Liver (tissue), 8 donors: ENCODE measurements at regions not wholly inside any gene's neighbourhood (a gene's known extent, or its start where the extent isn't known, plus 50 kb on each side); places are given as distances from the start of the nearest gene placed in this dataset.

Experiments
- DNase-seq: peaks from one replicate; pipeline ENCODE4 v3.0.0-alpha.2; 2017; ENCODE audit warnings: low spot score
- H3K27ac ChIP-seq, 2 donors: one replicate each; pipeline ENCODE4 v1.7.0; 2013; ENCODE audit warnings: inconsistent platforms in 2 of 2, low read length in 2 of 2, control low read depth in 1 of 2, low read depth in 1 of 2, mild to moderate bottlenecking in 1 of 2
- H3K27me3 ChIP-seq, 4 donors: one replicate each; pipeline versions ENCODE4 v1.6.1 to v1.7.0; 2013; ENCODE audit warnings: low read length in 3 of 4, inconsistent platforms in 1 of 4, mild to moderate bottlenecking in 1 of 4, moderate library complexity in 1 of 4; ENCODE audit not compliant: control insufficient read depth in 4 of 4, insufficient read depth in 4 of 4
- H3K36me3 ChIP-seq, 4 donors: one replicate each; pipeline versions ENCODE4 v1.6.1 to v1.7.0; 2013; ENCODE audit warnings: low read length in 3 of 4, mild to moderate bottlenecking in 3 of 4, low read depth in 1 of 4, moderate library complexity in 1 of 4; ENCODE audit not compliant: control insufficient read depth in 4 of 4, insufficient read depth in 3 of 4
- H3K4me1 ChIP-seq, 4 donors: one replicate each; pipeline versions ENCODE4 v1.6.1 to v1.7.0; 2013; ENCODE audit warnings: low read length in 3 of 4, mild to moderate bottlenecking in 3 of 4, moderate library complexity in 1 of 4; ENCODE audit not compliant: control insufficient read depth in 4 of 4, insufficient read depth in 4 of 4
- H3K4me3 ChIP-seq, 3 donors: one replicate each; pipeline versions ENCODE4 v1.6.1 to v1.7.0; 2013; ENCODE audit warnings: low read length in 3 of 3, control low read depth in 1 of 3, low read depth in 1 of 3, mild to moderate bottlenecking in 1 of 3
- H3K9ac ChIP-seq, 2 donors: one replicate each; pipeline ENCODE4 v1.7.0; 2013; ENCODE audit warnings: low read length in 2 of 2, mild to moderate bottlenecking in 2 of 2, moderate library complexity in 2 of 2, control low read depth in 1 of 2, low read depth in 1 of 2
- H3K9me3 ChIP-seq, 4 donors: one replicate each; pipeline versions ENCODE4 v1.6.1 to v1.7.0; 2013; ENCODE audit warnings: low read length in 3 of 4; ENCODE audit not compliant: control insufficient read depth in 4 of 4
- EGR1 ChIP-seq, 2 donors: IDR thresholded peaks; 2 replicates each; pipeline ENCODE4 v1.6.1; 2016 to 2018; ENCODE audit warnings: antibody characterized with exemption in 2 of 2, low read depth in 2 of 2
- GABPA ChIP-seq, 2 donors: IDR thresholded peaks in 1 of 2; conservative IDR thresholded peaks in 1 of 2; 2 replicates each; pipeline ENCODE4 v1.6.1; 2016; ENCODE audit warnings: antibody characterized with exemption in 2 of 2, mild to moderate bottlenecking in 1 of 2, moderate library complexity in 1 of 2
- HNF4A ChIP-seq, 2 donors: conservative IDR thresholded peaks; 2 replicates each; pipeline ENCODE4 v1.6.1; 2016; ENCODE audit warnings: antibody characterized with exemption in 2 of 2, mild to moderate bottlenecking in 2 of 2
- HNF4G ChIP-seq: IDR thresholded peaks from 2 replicates; pipeline ENCODE4 v1.6.1; 2016; ENCODE audit warnings: antibody characterized with exemption
- NR2F2 ChIP-seq: IDR thresholded peaks from 2 replicates; pipeline ENCODE4 v1.6.1; 2016; ENCODE audit warnings: antibody characterized with exemption
- RXRA ChIP-seq, 2 donors: IDR thresholded peaks; 2 replicates each; pipeline ENCODE4 v1.6.1; 2017 to 2018; ENCODE audit warnings: antibody characterized with exemption in 2 of 2, mild to moderate bottlenecking in 1 of 2
- SP1 ChIP-seq: IDR thresholded peaks from 2 replicates; pipeline ENCODE4 v1.6.1; 2018; ENCODE audit warnings: antibody characterized with exemption, mild to moderate bottlenecking
- TAF1 ChIP-seq: conservative IDR thresholded peaks from 2 replicates; pipeline ENCODE4 v1.6.1; 2016; ENCODE audit warnings: antibody characterized with exemption, mild to moderate bottlenecking
- YY1 ChIP-seq: IDR thresholded peaks from 2 replicates; pipeline ENCODE4 v1.6.1; 2016; ENCODE audit warnings: antibody characterized with exemption, mild to moderate bottlenecking
- ZBTB33 ChIP-seq: IDR thresholded peaks from 2 replicates; pipeline ENCODE4 v1.6.1; 2016; ENCODE audit warnings: antibody characterized with exemption
- WGBS: extraction: QIAGEN DNeasy Blood & Tissue Kit; methylation state at CpG from one replicate; pipeline ENCODE4 v1.1.7; 2013; 5-methylcytosine and 5-hydroxymethylcytosine counted together
- TF ChIP-seq, protein P1 (sequence below): IDR thresholded peaks from 2 replicates; pipeline ENCODE4 v1.6.1; 2016; ENCODE audit warnings: antibody characterized with exemption
- TF ChIP-seq, protein P2 (sequence below): fragments of 150-350 bp; IDR thresholded peaks from 2 replicates; pipeline ENCODE4 v1.5.1; 2017; ENCODE audit warnings: improper control_type of control experiment, low read depth, low read length; ENCODE audit not compliant: missing input control
- donor health status: healthy.
- donor health status: healthy.
- donor health status: healthy.
- donor health status: healthy.
- donor health status: healthy.

DNA sequence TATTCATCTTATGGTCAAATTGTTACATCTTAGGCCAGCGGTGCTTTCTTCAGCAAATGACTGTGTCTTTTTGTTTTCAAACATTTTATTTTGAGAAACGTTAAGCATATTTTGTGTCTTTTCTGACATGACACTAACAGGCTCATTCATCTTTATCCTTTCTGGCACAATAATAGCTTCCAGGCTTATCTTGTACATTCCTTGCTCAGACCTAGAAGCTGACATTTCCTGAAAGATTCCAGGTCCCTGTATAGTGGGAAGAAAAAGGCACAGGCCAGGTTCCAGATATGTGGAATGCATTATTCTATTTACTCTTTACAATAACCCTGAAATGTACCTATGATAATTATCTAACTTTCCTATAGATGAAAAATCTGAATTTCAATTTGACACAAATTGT, 379.1 kb upstream of the B3GAT1 start:
- H3K36me3 ChIP-seq = no peaks in the 10 kb centered on the region
- no peak for DNase-seq
- no peaks in the 10 kb centered on the region for H3K9me3 ChIP-seq
- H3K27me3 ChIP-seq = no peaks in the 10 kb centered on the region
- TF ChIP-seq EGR1 (IDR thresholded peaks at IDR 0.05; ENCODE audit: low read depth in 2 of 2) = no peak
- TF ChIP-seq, protein P1, sequence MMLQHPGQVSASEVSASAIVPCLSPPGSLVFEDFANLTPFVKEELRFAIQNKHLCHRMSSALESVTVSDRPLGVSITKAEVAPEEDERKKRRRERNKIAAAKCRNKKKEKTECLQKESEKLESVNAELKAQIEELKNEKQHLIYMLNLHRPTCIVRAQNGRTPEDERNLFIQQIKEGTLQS = no peak
- WGBS = 67% methylated on average over 2 of the region's 2 CpGs
- H3K27ac ChIP-seq = no peak overlapping the region
- H3K4me3 ChIP-seq = no peak overlapping the region
- no peaks in the 10 kb centered on the region for H3K4me1 ChIP-seq
- H3K9ac ChIP-seq = no peak overlapping the region

- no peak overlapping the region for H3K27ac ChIP-seq
- H3K36me3 ChIP-seq = no peaks in the 10 kb centered on the region
- no peaks in the 10 kb centered on the region for H3K27me3 ChIP-seq
- no peak overlapping the region for H3K4me3 ChIP-seq
- no peak for DNase-seq
- H3K9ac ChIP-seq = no peak overlapping the region
- H3K4me1 ChIP-seq = no peaks in the 10 kb centered on the region
- WGBS = 93% methylated on average over 10 of the region's 10 CpGs
- no peak for TF ChIP-seq HNF4G
- TF ChIP-seq, protein P1 = no peak
- TF ChIP-seq TAF1 = no peak
- TF ChIP-seq, protein P2, sequence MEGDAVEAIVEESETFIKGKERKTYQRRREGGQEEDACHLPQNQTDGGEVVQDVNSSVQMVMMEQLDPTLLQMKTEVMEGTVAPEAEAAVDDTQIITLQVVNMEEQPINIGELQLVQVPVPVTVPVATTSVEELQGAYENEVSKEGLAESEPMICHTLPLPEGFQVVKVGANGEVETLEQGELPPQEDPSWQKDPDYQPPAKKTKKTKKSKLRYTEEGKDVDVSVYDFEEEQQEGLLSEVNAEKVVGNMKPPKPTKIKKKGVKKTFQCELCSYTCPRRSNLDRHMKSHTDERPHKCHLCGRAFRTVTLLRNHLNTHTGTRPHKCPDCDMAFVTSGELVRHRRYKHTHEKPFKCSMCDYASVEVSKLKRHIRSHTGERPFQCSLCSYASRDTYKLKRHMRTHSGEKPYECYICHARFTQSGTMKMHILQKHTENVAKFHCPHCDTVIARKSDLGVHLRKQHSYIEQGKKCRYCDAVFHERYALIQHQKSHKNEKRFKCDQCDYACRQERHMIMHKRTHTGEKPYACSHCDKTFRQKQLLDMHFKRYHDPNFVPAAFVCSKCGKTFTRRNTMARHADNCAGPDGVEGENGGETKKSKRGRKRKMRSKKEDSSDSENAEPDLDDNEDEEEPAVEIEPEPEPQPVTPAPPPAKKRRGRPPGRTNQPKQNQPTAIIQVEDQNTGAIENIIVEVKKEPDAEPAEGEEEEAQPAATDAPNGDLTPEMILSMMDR = no peak
- no peak for TF ChIP-seq YY1
- no peak for TF ChIP-seq GABPA (IDR thresholded peaks at IDR 0.05 in 1 of 2, conservative IDR thresholded peaks at IDR 0.05 in 1 of 2)
- no peak for TF ChIP-seq SP1
- H3K9me3 ChIP-seq = no peaks in the 10 kb centered on the region
These were observed 377.1 kb upstream of the B3GAT1 start for GRCh38 chr11:134789104-134789503.

DNA sequence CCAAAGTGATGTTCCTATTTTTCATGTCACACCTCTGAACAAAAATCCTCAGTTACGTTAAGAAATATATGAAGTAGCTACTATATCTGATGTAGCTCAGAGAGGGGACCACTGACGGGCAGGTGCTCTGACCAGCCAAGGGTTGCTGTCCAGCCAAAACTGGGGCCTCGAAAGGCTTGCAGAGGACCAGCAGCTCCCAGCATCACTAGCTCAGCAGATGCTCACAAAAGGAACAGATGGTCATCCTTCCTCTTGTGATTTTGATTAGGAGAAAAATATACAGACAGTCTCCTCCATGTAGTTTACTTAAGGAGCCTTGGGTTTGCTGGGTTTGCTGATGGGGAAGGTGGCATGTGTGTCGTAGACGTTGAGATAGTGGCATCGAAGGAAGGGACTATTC, 374.6 kb upstream of the B3GAT1 start:
- no peak overlapping the region for H3K9ac ChIP-seq
- no peak overlapping the region for H3K27ac ChIP-seq
- TF ChIP-seq ZBTB33 (no peak), GABPA (IDR thresholded peaks at IDR 0.05 in 1 of 2, conservative IDR thresholded peaks at IDR 0.05 in 1 of 2) (no peak), NR2F2 (no peak), HNF4A (conservative IDR thresholded peaks at IDR 0.05) (no peak), RXRA (IDR thresholded peaks at IDR 0.05) (no peak), HNF4G (no peak), TAF1 (no peak)
- no peaks in the 10 kb centered on the region for H3K9me3 ChIP-seq
- H3K4me1 ChIP-seq = no peaks in the 10 kb centered on the region
- H3K4me3 ChIP-seq = no peak overlapping the region
- DNase-seq = no peak
- H3K27me3 ChIP-seq = no peaks in the 10 kb centered on the region
- WGBS = 95% methylated on average over 6 of the region's 6 CpGs
- no peaks in the 10 kb centered on the region for H3K36me3 ChIP-seq
